RCC 7860 (cell line): ENCODE measurements at regions not wholly inside any gene's neighbourhood (a gene's known extent, or its start where the extent isn't known, plus 50 kb on each side); places are given as distances from the start of the nearest gene placed in this dataset.

Experiments
- DNase-seq: peaks from one replicate; pipeline ENCODE4 v3.0.0-alpha.2; 2015; ENCODE audit warnings: low spot score
- FAIRE-seq: peaks from 2 replicates; lab custom pipeline; 2012; peaks lifted over from hg19 to GRCh38; lab: Jason Lieb, UNC

DNA sequence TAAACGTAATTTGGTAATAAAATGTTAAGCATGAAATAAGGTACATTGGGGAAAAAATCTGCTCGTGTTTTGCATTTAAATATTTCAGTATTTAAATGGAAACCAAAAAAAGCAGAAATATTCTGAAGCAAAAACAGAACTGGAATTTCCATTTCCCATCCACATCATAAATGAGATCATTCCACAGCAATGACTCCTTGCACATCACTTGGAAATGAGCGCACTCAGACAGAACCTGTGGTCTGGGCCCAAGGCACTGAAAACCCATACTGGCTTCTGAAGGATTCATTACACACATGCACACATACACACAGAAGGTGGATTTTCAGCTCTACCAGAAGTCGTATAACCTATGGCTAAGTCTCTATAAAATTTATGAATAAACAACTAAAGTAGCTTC lies 174.8 kb downstream of the IBTK start:
- DNase-seq = peak; percentile 80
- peak; percentile 96 for FAIRE-seq

- DNase-seq (peak; percentile 14), FAIRE-seq (no peak)
Observed at GRCh38 chr6:82072121-82072521, 175.4 kb downstream of the IBTK start.

GRCh38 chr6:82068721-82069120 lies 178.8 kb downstream of the IBTK start:
- FAIRE-seq (no peak), DNase-seq (no peak)

GRCh38 chr6:82066991-82067411 lies 180.5 kb downstream of the IBTK start:
- DNase-seq = no peak

DNA sequence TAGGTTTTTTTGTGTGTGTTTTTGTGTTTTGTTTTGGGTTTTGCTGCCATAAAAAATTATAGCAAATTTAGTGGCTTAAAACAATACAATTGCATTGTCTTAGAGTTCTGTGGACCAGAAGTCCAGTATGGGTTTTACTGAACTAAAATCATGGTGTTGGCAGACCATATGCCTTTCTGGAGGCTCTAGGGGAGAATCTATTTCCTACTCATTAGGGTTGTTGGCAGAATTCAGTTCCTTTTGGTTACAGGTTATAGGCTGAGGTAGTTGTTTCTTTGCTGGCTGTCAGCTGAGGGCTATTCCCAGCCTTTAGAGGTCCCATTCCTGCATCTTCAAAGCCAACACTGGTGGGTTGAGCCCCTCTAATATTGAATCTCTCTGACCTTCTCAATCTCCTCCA lies 181.3 kb downstream of the IBTK start:
- no peak for FAIRE-seq
- no peak for DNase-seq

More at GRCh38 chr6:82066991-82067411, 180.5 kb downstream of the IBTK start:
- no peak for FAIRE-seq

GRCh38 chr6:82063574-82063973 lies 184.0 kb downstream of the IBTK start:
- no peak for FAIRE-seq
- DNase-seq = no peak

GRCh38 chr6:82062219-82062618 lies 185.3 kb downstream of the IBTK start:
- no peak for DNase-seq
- no peak for FAIRE-seq

DNA sequence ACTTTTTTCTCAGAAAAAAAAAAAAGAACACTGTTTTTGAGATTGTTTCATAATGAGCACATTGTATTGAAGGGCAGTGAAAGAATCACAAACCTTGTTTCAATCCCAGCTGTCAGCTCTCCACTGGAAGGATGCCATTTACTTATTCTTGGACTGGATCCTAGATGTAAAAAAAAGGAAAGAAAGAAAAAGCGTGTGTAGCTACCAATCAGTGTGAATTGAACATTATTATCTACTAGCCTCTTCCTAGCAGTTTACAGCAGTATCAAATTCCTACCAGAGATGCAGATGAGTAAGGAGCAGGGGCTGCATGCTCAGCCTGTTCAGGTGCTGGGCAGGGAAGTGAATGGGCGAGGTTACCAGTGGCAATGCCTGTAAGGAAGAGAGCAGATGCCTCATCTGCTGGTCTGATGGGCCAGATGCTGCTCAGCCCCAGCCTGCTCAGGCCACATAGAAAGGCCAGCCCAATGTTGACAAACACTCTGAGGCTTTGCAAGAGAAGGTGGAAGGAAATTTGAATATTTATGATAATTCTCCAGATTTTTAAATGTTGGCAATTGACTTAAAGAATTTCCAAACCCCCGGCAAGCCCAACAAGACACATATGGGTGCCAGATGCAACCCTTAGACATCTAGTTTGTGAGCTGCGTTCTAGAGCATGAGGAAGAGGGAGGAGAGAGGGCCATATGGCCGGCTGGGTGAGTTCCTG lies 189.5 kb downstream of the IBTK start:
- no peak for FAIRE-seq
- no peak for DNase-seq

DNA sequence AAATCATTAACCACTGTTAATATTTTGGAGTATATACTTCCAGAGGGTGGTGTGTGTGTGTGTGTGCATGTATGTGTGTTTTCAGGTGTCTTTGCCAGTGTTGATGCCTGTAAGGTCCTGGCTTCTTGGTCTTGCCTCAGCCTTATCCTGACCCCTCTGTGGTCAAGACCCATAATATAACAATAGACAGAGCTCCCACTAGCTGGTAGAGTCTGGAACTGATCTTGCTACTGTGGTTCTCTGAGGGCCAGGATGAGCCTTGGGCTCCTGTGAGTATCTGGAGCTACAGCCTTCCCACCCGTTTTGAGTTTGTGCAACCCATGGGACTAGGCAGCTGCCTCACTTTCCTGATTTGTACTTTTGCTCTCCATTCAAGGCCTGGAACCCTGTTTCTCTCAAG lies 191.0 kb downstream of the IBTK start:
- DNase-seq (no peak), FAIRE-seq (no peak)

GRCh38 chr6:82045965-82046756 lies 201.4 kb downstream of the IBTK start:
- DNase-seq (peak; percentile 93), FAIRE-seq (peak; percentile 98)

- DNase-seq (peak; percentile 20), FAIRE-seq (no peak)
Observed at GRCh38 chr6:82040405-82041221, 206.9 kb downstream of the IBTK start.

- FAIRE-seq (no peak), DNase-seq (no peak)
Observed at GRCh38 chr6:82038631-82039030, 208.9 kb downstream of the IBTK start.

DNA sequence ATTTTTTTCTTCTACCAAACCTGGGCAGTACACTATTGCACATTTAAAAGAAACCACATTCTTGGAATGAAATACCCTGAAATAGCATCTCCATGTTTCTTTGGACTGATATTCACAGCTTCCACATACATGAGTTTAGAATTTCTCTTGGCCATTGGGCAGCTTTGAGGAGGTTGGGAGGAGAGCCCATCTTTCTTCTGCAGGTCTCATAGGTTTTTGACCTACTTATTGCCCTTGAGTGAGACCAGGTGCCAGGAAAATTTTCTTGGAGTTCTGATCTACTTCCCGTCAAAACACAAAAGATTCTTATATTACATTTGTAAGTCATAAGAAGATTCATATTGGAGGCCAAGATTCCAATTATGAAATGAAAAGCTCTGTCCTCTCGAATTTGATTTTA lies 212.0 kb downstream of the IBTK start:
- DNase-seq (no peak), FAIRE-seq (no peak)

DNA sequence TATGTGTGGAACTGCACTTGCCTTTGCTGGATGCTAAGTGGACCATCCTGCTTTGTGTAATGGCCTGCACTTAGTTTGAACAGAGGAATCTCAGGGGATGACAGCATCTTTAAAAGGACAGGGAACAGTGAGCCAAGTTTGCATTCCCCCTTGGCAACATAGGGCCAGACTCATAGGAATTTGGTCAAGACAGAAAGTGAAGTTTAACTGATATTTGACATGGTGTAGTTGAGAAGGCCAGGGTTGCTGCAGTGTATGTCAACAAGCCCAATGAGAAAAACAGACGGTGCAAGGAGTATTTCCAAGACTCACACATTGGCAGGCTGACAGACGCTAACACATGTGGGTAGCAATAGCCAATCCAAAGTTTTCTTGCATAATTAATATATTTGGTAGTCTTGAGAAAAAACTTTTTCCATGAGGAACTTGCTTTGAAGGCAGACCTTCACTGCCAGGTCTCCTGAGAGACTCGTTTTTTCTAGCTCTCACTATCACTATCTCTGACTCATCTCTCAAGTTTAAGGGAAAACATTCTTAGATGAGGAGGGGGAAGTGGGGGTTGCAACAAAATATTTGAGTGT lies 213.8 kb downstream of the IBTK start:
- FAIRE-seq (no peak), DNase-seq (no peak)

GRCh38 chr6:82032444-82032843 lies 215.1 kb downstream of the IBTK start:
- DNase-seq = no peak
- FAIRE-seq = no peak

DNA sequence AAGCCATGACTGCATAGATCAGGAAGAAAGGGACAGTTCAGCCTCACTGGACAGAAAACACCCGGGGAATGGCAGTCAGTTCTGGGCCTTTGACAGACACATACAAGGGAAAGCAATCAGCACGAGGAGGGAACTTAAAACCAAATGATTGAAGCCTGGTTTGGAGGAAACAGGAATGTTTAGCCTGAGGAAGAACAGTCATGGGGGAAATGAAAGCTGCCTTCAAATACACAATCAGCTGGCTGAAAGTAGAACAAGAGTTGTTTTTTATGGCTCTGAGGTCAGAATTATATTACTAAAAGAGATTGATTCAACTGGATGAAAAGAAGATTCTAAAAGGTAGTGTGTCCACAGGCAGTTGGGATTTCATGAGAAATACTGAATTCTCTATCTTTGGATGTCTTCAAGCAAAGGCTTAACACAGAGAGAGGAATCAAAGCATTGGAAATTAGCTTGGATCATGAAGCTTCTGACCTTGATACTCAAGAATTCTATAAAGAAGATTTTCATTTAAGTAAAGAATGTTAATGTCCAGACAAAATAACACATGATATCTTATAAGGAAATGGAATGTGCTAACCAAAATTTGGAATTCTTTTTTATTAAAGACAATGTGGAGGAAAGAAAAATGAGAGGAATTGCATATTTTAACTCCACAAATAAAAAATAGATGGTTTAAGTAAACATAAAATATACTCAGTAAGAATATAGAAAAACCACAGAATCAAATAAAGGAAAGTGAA lies 216.6 kb downstream of the IBTK start:
- FAIRE-seq = no peak
- no peak for DNase-seq

GRCh38 chr6:82030301-82030700 lies 217.2 kb downstream of the IBTK start:
- no peak for FAIRE-seq
- DNase-seq = no peak

GRCh38 chr6:82025271-82025670 lies 222.3 kb downstream of the IBTK start:
- DNase-seq (no peak), FAIRE-seq (no peak)

DNA sequence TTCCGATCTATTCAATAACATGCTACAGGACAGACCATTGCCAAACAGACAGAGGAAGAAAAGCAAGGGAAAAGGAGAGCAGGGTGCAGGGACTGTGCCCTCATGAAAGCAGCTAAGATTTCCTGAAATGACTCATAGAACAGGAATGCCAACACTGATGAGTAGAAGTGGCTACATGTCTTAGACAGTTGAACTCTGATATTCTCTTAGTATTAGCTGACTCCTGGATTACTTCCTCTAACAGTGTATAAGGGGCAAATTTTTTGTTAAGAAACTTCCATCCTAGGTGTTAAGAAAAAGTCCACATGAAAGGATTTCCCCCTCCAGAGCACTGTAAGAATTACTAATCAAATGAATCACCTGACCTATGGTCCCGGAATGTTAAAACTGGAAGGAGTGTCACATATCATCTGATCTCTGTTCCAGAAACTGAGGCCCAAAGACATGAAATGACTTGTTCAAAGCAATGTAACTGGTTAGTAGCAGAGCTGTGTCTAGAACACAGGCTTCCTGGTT lies 224.9 kb downstream of the IBTK start:
- DNase-seq = peak; percentile 87
- FAIRE-seq = peak; percentile 92

DNA sequence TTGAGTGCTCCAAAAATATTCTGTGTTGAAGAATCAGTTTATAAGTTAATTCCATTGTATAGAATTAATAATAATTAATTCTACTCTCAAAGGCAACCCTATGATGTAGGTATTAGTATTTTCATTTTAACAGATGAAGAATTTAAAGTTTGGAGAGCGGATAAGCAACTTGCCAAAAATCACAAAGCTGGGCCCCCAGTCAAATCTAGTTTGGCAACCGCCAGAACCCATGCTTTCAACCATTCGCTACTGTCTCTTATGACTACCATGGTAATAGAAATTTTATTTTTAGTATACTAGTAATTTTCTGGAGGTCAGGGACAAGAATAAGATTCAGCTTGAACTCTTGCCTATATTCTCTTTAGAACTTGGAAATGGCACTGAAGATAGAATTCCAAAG lies 229.8 kb downstream of the IBTK start:
- DNase-seq (no peak), FAIRE-seq (no peak)
